Tibial nerve (tissue), 4 donors: ENCODE measurements at regions not wholly inside any gene's neighbourhood (a gene's known extent, or its start where the extent isn't known, plus 50 kb on each side); places are given as distances from the start of the nearest gene placed in this dataset.
"Not testable (repeated sequence)": the region's sequence is repeated elsewhere in the genome, so short reads cannot be mapped to it uniquely, and the experiment has no call there.

Experiments
- DNase-seq, 2 donors: peaks; one replicate each; pipeline ENCODE4 v3.0.0-alpha.2; 2019; ENCODE audit warnings: low spot score in 2 of 2
- H3K27ac ChIP-seq, 4 donors: fragments of 200-600 bp; sonication (generic) in 3 of 4; one replicate each; pipeline ENCODE4 v1.5.1; 2017 to 2019; ENCODE audit warnings: mild to moderate bottlenecking in 1 of 4
- H3K27me3 ChIP-seq, 2 donors: fragments of 200-600 bp; sonication (generic) in 1 of 2; one replicate each; pipeline versions ENCODE4 v1.5.1 to v1.6.0; 2017 to 2019
- H3K36me3 ChIP-seq, 3 donors: fragments of 200-600 bp; sonication (generic); one replicate each; pipeline ENCODE4 v1.5.1; 2018 to 2019
- H3K4me1 ChIP-seq, 4 donors: fragments of 200-600 bp; sonication (generic) in 3 of 4; one replicate each; pipeline ENCODE4 v1.5.1; 2017 to 2019
- H3K4me3 ChIP-seq, 4 donors: fragments of 200-600 bp; sonication (generic) in 3 of 4; one replicate each; pipeline ENCODE4 v1.5.1; 2017 to 2019; ENCODE audit warnings: mild to moderate bottlenecking in 1 of 4, moderate library complexity in 1 of 4
- H3K9me3 ChIP-seq, 4 donors: fragments of 200-600 bp; sonication (generic) in 3 of 4; one replicate each; pipeline ENCODE4 v1.5.1; 2017 to 2019
- CTCF ChIP-seq, 5 experiments: fragments of 200-600 bp in 3 of 5; fragments of 450-650 bp in 2 of 5; sonication (generic) in 3 of 5; IDR thresholded peaks; one replicate each; pipeline ENCODE4 v1.5.1; 2016 to 2019; ENCODE audit warnings: antibody characterized with exemption in 5 of 5, mild to moderate bottlenecking in 3 of 5, moderate library complexity in 2 of 5
- EP300 ChIP-seq, 2 donors: sonication (generic); formaldehyde crosslinking; IDR thresholded peaks; one replicate each; pipeline ENCODE4 v1.6.1; 2017; ENCODE audit warnings: antibody characterized with exemption in 2 of 2, mild to moderate bottlenecking in 1 of 2
- POLR2A ChIP-seq, 2 donors: fragments of 450-650 bp; IDR thresholded peaks; one replicate each; pipeline ENCODE4 v1.6.1; 2017; ENCODE audit warnings: antibody characterized with exemption in 2 of 2, mild to moderate bottlenecking in 2 of 2, moderate library complexity in 2 of 2
- WGBS, 2 donors: methylation state at CpG; one replicate each; pipeline ENCODE4 v1.1.5; 2018; 5-methylcytosine and 5-hydroxymethylcytosine counted together

GRCh38 chr11:101717619-101718018, 133.8 kb upstream of the TRPC6 start:
- Histone ChIP-seq H3K36me3 (no peaks in the 10 kb centered on the region), H3K27ac (no peak overlapping the region), H3K9me3 (no peaks in the 10 kb centered on the region), H3K4me3 (no peak overlapping the region), H3K27me3 (no peaks in the 10 kb centered on the region), H3K4me1 (no peaks in the 10 kb centered on the region)
- WGBS, 2 donors: 79 to 97% methylated on average over 1 of the region's 1 CpG
- no peak for DNase-seq
- TF ChIP-seq EP300 (IDR thresholded peaks at IDR 0.05) (no peak), POLR2A (IDR thresholded peaks at IDR 0.05) (no peak), CTCF (IDR thresholded peaks at IDR 0.05) (no peak)

GRCh38 chr11:101715281-101715680, 131.5 kb upstream of the TRPC6 start:
- H3K4me1 ChIP-seq: no peaks in the 10 kb centered on the region
- H3K36me3 ChIP-seq: no peaks in the 10 kb centered on the region
- H3K27me3 ChIP-seq: no peaks in the 10 kb centered on the region
- 13 to 30% methylated on average over 1 of the region's 1 CpG for WGBS, 2 donors
- H3K4me3 ChIP-seq: no peak overlapping the region
- no peak overlapping the region for H3K27ac ChIP-seq
- TF ChIP-seq POLR2A (IDR thresholded peaks at IDR 0.05) (no peak), CTCF (IDR thresholded peaks at IDR 0.05) (no peak), EP300 (IDR thresholded peaks at IDR 0.05) (no peak)
- no peaks in the 10 kb centered on the region for H3K9me3 ChIP-seq
- DNase-seq: no peak

- Histone ChIP-seq H3K4me3 (no peak overlapping the region), H3K27me3 (no peaks in the 10 kb centered on the region), H3K36me3 (no peaks in the 10 kb centered on the region), H3K9me3 (no peaks in the 10 kb centered on the region), H3K27ac (no peak overlapping the region), H3K4me1 (no peaks in the 10 kb centered on the region)
- TF ChIP-seq POLR2A (IDR thresholded peaks at IDR 0.05) (no peak), CTCF (IDR thresholded peaks at IDR 0.05) (no peak), EP300 (IDR thresholded peaks at IDR 0.05) (no peak)
- WGBS, 2 donors: 60 to 70% methylated on average over 2 of the region's 2 CpGs
- no peak for DNase-seq
These were observed 123.7 kb upstream of the TRPC6 start for GRCh38 chr11:101707477-101707876.

GRCh38 chr11:101706541-101706940, 122.7 kb upstream of the TRPC6 start:
- no peak overlapping the region for H3K27ac ChIP-seq
- H3K4me3 ChIP-seq: no peak overlapping the region
- no peaks in the 10 kb centered on the region for H3K36me3 ChIP-seq
- WGBS, 2 donors: 70 to 74% methylated on average over 2 of the region's 2 CpGs
- H3K9me3 ChIP-seq: no peaks in the 10 kb centered on the region
- no peaks in the 10 kb centered on the region for H3K27me3 ChIP-seq
- DNase-seq: no peak
- H3K4me1 ChIP-seq: no peaks in the 10 kb centered on the region
- no peak for TF ChIP-seq EP300 (IDR thresholded peaks at IDR 0.05)
- no peak for TF ChIP-seq POLR2A (IDR thresholded peaks at IDR 0.05)
- TF ChIP-seq CTCF (IDR thresholded peaks at IDR 0.05): no peak

- H3K36me3 ChIP-seq: no peaks in the 10 kb centered on the region
- no peaks in the 10 kb centered on the region for H3K9me3 ChIP-seq
- H3K27me3 ChIP-seq: no peaks in the 10 kb centered on the region
- no peak for DNase-seq
- H3K4me1 ChIP-seq: no peaks in the 10 kb centered on the region
- no peak for TF ChIP-seq POLR2A (IDR thresholded peaks at IDR 0.05)
- TF ChIP-seq CTCF (IDR thresholded peaks at IDR 0.05): no peak
- TF ChIP-seq EP300 (IDR thresholded peaks at IDR 0.05): no peak
- 61 to 67% methylated on average over 1 of the region's 1 CpG for WGBS, 2 donors
- H3K4me3 ChIP-seq: no peak overlapping the region
- H3K27ac ChIP-seq: no peak overlapping the region
These were observed 122.2 kb upstream of the TRPC6 start for GRCh38 chr11:101705972-101706371.

GRCh38 chr11:101694869-101695268, 111.1 kb upstream of the TRPC6 start:
- H3K9me3 ChIP-seq, H3K27me3 ChIP-seq, H3K4me1 ChIP-seq, H3K36me3 ChIP-seq, DNase-seq, H3K27ac ChIP-seq, H3K4me3 ChIP-seq: not testable (repeated sequence)
- 45% methylated on average over 2 of the region's 3 CpGs; no CpG with 5 or more reads in 1 of the 2 donors for WGBS, 2 donors
